ENCODE measurements at regions not wholly inside any gene's neighbourhood (a gene's known extent, or its start where the extent isn't known, plus 50 kb on each side); places are given as distances from the start of the nearest gene placed in this dataset.

- TF ChIP-seq POLR2AphosphoS5 (IDR thresholded peaks at IDR 0.05) (no peak), POLR2A (IDR thresholded peaks at IDR 0.05) (no peak)
- DNase-seq, result no peak
- H3K36me3 ChIP-seq, result no peaks in the 10 kb centered on the region
- intact Hi-C loops (cut with DNase I), result no loop called here
- no peaks in the 10 kb centered on the region for H3K27me3 ChIP-seq
- peaks cover 0 to 7% (median 2%) of the 10 kb centered on the region in 4 donors for H3K9me3 ChIP-seq
- no peak overlapping the region for H3K4me3 ChIP-seq
- WGBS, 2 donors, result 83 to 85% methylated on average over 7 of the region's 7 CpGs
- H3K27ac ChIP-seq, result no peak overlapping the region
- no peaks in the 10 kb centered on the region for H3K4me1 ChIP-seq
Measured at GRCh38 chr11:116647305-116648080, 125.3 kb downstream of the BUD13 start.

GRCh38 chr11:116646191-116646590, 126.6 kb downstream of the BUD13 start:
- Histone ChIP-seq H3K36me3 (no peaks in the 10 kb centered on the region), H3K9me3 (peaks cover 0 to 7% (median 2%) of the 10 kb centered on the region in 4 donors), H3K27me3 (no peaks in the 10 kb centered on the region), H3K4me1 (no peaks in the 10 kb centered on the region), H3K4me3 (no peak overlapping the region), H3K27ac (no peak overlapping the region)
- DNase-seq, result no peak
- 87 to 91% methylated on average over 3 of the region's 3 CpGs for WGBS, 2 donors
- intact Hi-C loops (cut with DNase I), result no loop called here
- TF ChIP-seq EP300 (IDR thresholded peaks at IDR 0.05) (no peak), POLR2AphosphoS5 (IDR thresholded peaks at IDR 0.05) (no peak), CTCF (IDR thresholded peaks at IDR 0.05) (no peak), POLR2A (IDR thresholded peaks at IDR 0.05) (no peak)

DNA sequence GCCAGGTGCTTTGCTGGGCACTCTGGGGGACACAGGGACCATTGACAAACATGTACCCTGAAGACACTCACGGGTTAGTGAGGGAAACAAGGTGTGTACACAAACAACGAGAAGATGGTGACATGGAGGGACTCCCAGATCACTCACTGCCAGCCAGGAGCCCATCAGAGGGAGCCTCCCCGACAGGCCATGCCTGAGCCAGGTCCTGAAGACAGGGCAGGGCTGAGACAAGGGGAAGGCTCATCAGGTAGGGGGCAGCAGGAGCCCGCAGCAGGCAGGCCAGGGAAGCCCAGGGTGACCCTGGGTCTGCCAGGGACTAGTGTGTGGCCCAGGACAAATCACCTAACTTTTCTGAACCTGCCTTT, 127.9 kb downstream of the BUD13 start:
- intact Hi-C loops (cut with DNase I), result loop anchor here (5.0 kb wide), 1 partner anchor 188 kb away; no protein-coding TSS in a partner anchor
- Histone ChIP-seq H3K4me3 (no peak overlapping the region), H3K9me3 (peaks cover 0 to 7% (median 2%) of the 10 kb centered on the region in 4 donors), H3K27me3 (no peaks in the 10 kb centered on the region), H3K36me3 (no peaks in the 10 kb centered on the region), H3K27ac (no peak overlapping the region), H3K4me1 (no peaks in the 10 kb centered on the region)
- DNase-seq, result no peak
- 39 to 64% methylated on average over 4 of the region's 4 CpGs for WGBS, 2 donors
- TF ChIP-seq EP300 (IDR thresholded peaks at IDR 0.05), result no peak
- TF ChIP-seq POLR2AphosphoS5 (IDR thresholded peaks at IDR 0.05), result no peak
- no peak for TF ChIP-seq POLR2A (IDR thresholded peaks at IDR 0.05)
- TF ChIP-seq CTCF (IDR thresholded peaks at IDR 0.05), result no peak

GRCh38 chr11:116644201-116644940, 128.4 kb downstream of the BUD13 start:
- TF ChIP-seq POLR2A (IDR thresholded peaks at IDR 0.05) (no peak), POLR2AphosphoS5 (IDR thresholded peaks at IDR 0.05) (no peak), CTCF (IDR thresholded peaks at IDR 0.05) (no peak), EP300 (IDR thresholded peaks at IDR 0.05) (no peak)
- WGBS, 2 donors, result 40 to 63% methylated on average over 16 of the region's 16 CpGs
- intact Hi-C loops (cut with DNase I), result loop anchor here (5.0 kb wide), 1 partner anchor 187 kb away; no protein-coding TSS in a partner anchor
- Histone ChIP-seq H3K36me3 (no peaks in the 10 kb centered on the region), H3K27me3 (no peaks in the 10 kb centered on the region), H3K9me3 (peaks cover 0 to 7% (median 2%) of the 10 kb centered on the region in 4 donors), H3K27ac (no peak overlapping the region), H3K4me3 (no peak overlapping the region), H3K4me1 (no peaks in the 10 kb centered on the region)
- no peak for DNase-seq

GRCh38 chr11:116643521-116643920, 129.3 kb downstream of the BUD13 start:
- no peak overlapping the region for H3K4me3 ChIP-seq
- intact Hi-C loops (cut with DNase I), result loop anchor here (5.0 kb wide), 1 partner anchor 186 kb away; no protein-coding TSS in a partner anchor
- DNase-seq, result no peak
- H3K27me3 ChIP-seq, result no peaks in the 10 kb centered on the region
- H3K27ac ChIP-seq, result no peak overlapping the region
- no peaks in the 10 kb centered on the region for H3K4me1 ChIP-seq
- no peak for TF ChIP-seq EP300 (IDR thresholded peaks at IDR 0.05)
- TF ChIP-seq POLR2AphosphoS5 (IDR thresholded peaks at IDR 0.05), result no peak
- no peak for TF ChIP-seq POLR2A (IDR thresholded peaks at IDR 0.05)
- TF ChIP-seq CTCF (IDR thresholded peaks at IDR 0.05), result no peak
- H3K36me3 ChIP-seq, result no peaks in the 10 kb centered on the region
- H3K9me3 ChIP-seq, result peaks cover 0 to 7% (median 2%) of the 10 kb centered on the region in 4 donors
- 91 to 92% methylated on average over 9 of the region's 9 CpGs for WGBS, 2 donors
